ENCODE measurements at regions not wholly inside any gene's neighbourhood (a gene's known extent, or its start where the extent isn't known, plus 50 kb on each side); places are given as distances from the start of the nearest gene placed in this dataset.

GRCh38 chr9:88229434-88229833, 91.2 kb upstream of the SPATA31C2 start:
- DNase-seq (ENCODE audit: low spot score): no peak

- DNase-seq (ENCODE audit: low spot score): no peak
These were observed 86.7 kb upstream of the SPATA31C2 start for GRCh38 chr9:88224938-88225337.

- DNase-seq (ENCODE audit: low spot score): no peak
These were observed 82.8 kb upstream of the SPATA31C2 start for GRCh38 chr9:88221105-88221504.

GRCh38 chr9:88220652-88221051, 82.4 kb upstream of the SPATA31C2 start:
- DNase-seq (ENCODE audit: low spot score): no peak

GRCh38 chr9:88219601-88220000, 81.3 kb upstream of the SPATA31C2 start:
- DNase-seq (ENCODE audit: low spot score): no peak

GRCh38 chr9:88218726-88219125, 80.5 kb upstream of the SPATA31C2 start:
- no peak for DNase-seq (ENCODE audit: low spot score)

- DNase-seq (ENCODE audit: low spot score): no peak
These were observed 78.1 kb upstream of the SPATA31C2 start for GRCh38 chr9:88216126-88216995.

GRCh38 chr9:88215196-88216125, 77.2 kb upstream of the SPATA31C2 start:
- DNase-seq (ENCODE audit: low spot score): no peak

- no peak for DNase-seq (ENCODE audit: low spot score)
These were observed 64.0 kb upstream of the SPATA31C2 start for GRCh38 chr9:88202321-88202720.

GRCh38 chr9:88198341-88198807, 60.1 kb upstream of the SPATA31C2 start:
- DNase-seq (ENCODE audit: low spot score): no peak

- DNase-seq (ENCODE audit: low spot score): no peak
These were observed 59.6 kb upstream of the SPATA31C2 start for GRCh38 chr9:88197781-88198340.

GRCh38 chr9:88197016-88197415, 58.7 kb upstream of the SPATA31C2 start:
- DNase-seq (ENCODE audit: low spot score): no peak

GRCh38 chr9:88196142-88196790, 58.0 kb upstream of the SPATA31C2 start:
- DNase-seq (ENCODE audit: low spot score): no peak

GRCh38 chr9:88193766-88194165, 55.5 kb upstream of the SPATA31C2 start:
- DNase-seq (ENCODE audit: low spot score): no peak

GRCh38 chr9:88191456-88191855, 53.2 kb upstream of the SPATA31C2 start:
- no peak for DNase-seq (ENCODE audit: low spot score)

GRCh38 chr9:88189371-88189770, 51.1 kb upstream of the SPATA31C2 start:
- DNase-seq (ENCODE audit: low spot score): no peak

Measured in kidney capillary endothelial cell (primary cell).